ENCODE measurements at regions not wholly inside any gene's neighbourhood (a gene's known extent, or its start where the extent isn't known, plus 50 kb on each side); places are given as distances from the start of the nearest gene placed in this dataset.

DNA sequence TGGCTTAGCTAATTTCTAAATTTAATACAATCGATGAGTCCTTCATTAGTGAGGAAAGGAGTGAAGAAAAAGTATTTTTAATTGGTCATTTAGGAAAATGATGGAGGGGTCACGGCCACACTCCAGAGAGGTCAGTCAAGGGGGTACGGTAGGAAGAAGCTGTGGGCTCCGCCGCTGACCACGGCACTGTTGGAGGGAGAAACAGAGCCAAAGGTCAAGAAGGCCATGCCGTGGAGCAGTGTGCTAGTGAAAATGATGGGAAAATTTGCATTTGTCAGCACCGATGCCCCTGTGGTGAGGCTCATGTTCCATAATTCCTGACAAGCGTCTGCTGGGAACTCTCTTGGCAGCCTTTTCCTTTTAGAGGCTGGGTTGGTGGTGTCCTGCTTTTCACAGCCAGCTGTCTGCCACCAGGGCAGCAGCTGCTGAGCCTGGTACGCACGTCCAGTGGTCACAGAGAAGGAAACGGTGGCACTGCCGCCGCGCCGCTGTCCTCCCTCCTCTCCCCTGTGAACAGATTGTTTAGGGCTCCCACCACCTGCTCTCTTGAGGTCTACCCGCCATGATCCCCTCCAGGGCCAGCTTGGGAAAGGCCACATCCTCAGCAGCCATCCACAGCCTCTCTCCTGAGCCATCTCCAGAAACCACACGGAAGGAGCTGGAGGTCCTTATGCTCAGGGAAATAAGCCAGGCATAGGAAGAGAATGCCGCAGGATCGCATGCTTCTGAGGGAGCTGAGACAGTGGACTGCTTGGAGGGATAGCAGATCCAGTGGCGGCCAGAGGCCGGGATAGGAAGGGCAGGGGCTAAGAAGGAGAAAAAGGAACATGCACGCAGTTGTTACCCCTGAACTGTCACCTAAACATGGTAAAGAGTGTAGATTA lies 263.7 kb upstream of the PPP2R2D start:
- no peak for DNase-seq

- no peak for DNase-seq
Observed at GRCh38 chr10:131638049-131638879, 262.5 kb upstream of the PPP2R2D start.

GRCh38 chr10:131638880-131639278 lies 261.9 kb upstream of the PPP2R2D start:
- DNase-seq = no peak

DNA sequence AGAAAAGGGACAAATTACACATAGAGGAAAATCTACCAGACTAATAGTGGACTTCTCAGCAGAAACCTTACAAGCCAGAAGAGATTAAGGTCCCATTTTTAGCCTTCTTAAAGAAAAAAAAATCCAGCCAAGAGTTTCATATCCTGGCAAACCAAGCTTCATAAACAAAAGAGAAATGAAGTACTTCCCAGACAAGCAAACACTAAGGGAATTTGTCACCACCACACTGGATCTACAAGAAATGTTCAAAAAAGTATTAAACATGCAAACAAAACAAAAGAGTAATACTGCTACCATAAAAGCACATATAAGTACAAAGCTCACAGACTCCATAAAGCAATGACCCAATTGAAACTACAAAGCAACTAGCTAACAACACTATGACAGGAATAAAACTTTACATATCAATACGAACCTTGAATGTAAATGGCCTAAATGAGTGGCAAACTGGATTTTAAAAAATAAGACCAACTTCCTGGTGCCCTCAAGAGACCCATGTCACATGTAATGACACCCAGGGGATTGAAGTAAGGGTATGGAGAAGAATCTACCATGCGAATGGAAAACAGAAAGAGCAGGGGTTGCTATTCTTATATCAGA lies 260.7 kb upstream of the PPP2R2D start:
- DNase-seq = no peak

- no peak for DNase-seq
Observed at GRCh38 chr10:131641231-131641630, 259.6 kb upstream of the PPP2R2D start.

GRCh38 chr10:131641898-131642297 lies 258.9 kb upstream of the PPP2R2D start:
- DNase-seq = no peak

DNA sequence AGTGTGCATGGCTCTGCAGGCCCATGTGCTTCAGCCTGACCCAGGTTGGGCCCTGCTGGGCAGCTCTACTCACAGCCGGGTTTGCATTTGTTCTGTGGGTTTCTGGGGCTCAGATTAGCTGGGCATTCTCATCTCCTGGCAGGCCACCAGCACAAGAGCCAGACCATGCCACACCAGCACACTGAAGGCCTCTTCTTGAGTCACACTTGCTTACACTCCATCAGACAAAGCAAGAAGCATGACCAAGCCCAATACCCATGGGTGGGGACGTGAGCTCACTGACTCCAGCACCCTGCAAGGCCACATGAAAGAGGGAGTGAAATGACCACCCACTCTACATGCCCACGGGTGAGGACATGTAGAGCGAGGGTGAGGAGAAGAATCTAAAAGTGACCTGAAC lies 257.8 kb upstream of the PPP2R2D start:
- no peak for DNase-seq

GRCh38 chr10:131644289-131644688 lies 256.5 kb upstream of the PPP2R2D start:
- no peak for DNase-seq

DNA sequence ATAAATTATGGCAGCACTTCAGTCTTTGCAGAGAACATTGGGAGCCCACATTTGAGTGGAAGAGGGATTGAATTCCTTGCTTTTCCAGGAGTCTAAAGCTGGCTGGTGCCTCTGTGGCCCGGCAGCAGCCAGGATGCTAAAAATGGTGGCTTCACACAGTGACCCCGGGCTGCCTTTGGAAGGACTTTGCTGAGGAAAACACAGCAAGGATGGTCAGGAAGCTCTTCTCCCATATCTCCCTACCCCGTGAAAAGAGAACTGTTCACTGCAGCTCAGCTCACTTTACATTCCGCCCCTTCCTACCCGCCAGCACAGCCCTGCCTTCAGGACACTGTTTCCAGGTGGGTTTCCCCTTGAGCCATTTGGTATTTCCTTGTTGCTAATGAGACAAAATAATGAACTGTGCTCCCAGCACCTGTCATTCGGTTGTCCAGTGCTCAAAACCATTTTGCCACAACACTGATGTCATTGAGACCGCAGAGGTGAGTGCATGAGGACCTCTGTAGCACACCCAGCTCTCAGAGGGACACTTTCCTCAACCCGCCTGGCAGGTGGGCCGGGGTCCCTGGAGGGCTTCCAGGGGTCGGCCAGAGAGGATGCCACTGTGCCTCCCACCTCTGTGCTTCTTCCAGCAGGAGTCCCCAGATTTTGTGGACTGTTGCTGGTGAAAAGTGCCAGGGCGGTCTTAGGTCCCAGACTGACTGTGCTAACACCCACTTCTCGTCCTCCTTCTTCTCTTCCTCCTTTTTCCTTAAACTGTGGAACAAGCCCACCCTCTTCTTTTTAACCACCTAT lies 255.7 kb upstream of the PPP2R2D start:
- DNase-seq = no peak

- no peak for DNase-seq
Observed at GRCh38 chr10:131645756-131646155, 255.1 kb upstream of the PPP2R2D start.

- no peak for DNase-seq
Observed at GRCh38 chr10:131646551-131647525, 254.0 kb upstream of the PPP2R2D start.

DNA sequence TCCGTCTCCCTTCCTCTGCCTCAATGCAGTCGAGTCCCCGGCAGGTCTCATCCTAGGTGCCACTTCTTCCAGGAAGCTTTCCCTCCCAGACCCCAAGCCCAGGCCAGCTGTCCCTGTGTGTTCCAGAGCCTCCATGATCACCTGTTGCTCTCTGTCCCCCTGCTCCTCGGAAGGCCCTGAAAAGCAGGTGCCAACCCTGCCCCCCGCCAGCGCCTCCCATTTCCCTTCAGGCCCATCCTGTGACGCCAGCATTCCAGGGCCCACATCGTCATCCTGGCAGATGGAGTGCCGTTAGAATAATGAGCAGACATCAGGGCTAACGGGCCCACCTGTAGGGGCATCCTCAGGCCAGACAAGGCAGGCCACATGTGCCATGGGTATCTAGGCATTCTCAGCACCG lies 253.0 kb upstream of the PPP2R2D start:
- DNase-seq = no peak

GRCh38 chr10:131648386-131649020 lies 252.3 kb upstream of the PPP2R2D start:
- no peak for DNase-seq

GRCh38 chr10:131649617-131650016 lies 251.2 kb upstream of the PPP2R2D start:
- no peak for DNase-seq

- no peak for DNase-seq
Observed at GRCh38 chr10:131650169-131650705, 250.6 kb upstream of the PPP2R2D start.

DNA sequence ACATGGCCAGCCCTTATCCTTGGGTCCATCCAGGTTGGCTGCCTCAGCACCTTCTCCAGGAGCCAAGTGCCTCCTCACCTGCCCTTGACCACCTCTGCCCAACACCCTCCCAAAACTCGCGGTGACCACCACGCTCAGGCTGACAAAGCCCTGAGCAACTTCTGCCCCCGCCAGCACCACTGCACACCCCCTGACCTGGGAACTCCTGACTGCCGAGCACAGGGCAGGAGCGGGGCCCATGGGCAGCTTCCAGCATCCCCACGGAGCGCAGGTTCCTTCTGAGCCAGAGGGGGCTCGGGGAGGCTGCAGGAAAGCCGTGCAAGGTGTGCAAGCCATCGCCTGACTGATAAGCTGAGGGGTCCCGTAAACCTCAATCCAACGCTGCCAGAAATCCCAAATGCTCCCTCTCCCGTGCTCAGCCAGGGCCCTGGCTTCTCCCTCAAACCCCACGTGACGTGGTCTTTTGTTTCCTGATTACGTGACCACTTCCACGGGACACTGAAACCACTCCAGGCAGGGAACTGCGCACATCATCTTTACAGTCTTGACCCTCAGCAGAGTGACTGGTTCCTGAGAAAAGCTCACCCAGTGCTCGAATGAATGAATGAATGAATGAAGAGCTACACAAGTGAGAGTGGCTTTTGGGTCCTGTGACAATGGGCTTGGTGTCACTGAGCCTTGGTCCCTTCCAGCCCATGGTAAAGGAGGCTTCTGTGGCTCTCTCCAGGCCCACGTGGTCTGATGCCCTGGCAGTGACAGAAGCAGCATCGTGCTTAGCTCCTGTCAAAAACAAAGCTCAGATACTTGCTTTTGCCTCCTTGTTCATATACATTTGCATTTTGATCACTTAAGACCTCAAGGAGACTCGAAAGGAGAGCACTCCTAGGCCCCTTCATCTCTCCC lies 249.8 kb upstream of the PPP2R2D start:
- DNase-seq = no peak

- DNase-seq = no peak
Observed at GRCh38 chr10:131651674-131652437, 249.0 kb upstream of the PPP2R2D start.

DNA sequence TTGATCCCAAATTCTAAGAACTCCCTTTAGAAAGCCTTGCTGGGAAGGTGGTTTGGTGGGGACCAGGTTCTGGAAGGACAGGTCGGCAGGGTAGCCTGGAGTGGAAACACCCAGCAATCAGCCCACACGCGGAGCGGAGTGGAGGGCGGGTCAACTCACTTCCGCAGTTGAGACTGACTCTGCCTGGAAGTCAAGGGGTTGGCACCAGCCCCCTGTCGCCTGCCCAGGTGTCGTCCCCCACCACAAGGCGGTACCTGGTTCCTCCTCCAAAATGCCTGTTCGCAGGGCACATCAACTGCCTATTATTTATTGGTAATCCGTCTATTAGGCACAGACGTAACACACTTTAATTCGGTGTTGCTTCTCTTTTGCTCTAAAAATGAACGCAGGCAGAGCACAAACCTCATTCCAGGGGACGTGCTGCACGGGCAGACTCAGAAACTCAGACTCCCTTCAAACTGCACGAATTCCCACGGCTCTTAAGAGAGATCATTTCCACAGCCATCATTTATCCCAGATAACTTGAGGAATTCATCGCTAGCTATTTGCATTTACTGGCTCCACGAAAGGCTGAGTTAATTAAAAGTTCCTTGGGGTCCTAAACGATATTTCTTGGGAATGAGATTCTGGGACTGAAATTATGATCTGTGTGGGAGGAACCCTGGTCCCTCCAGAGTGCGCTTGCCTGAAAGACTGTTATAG lies 248.2 kb upstream of the PPP2R2D start:
- no peak for DNase-seq
